HEK293 (cell line): ENCODE measurements at regions not wholly inside any gene's neighbourhood (a gene's known extent, or its start where the extent isn't known, plus 50 kb on each side); places are given as distances from the start of the nearest gene placed in this dataset.

ENCODE experiments used
- CTCF ChIA-PET: fragments of 350-600 bp; formaldehyde crosslinking; extraction: SDS; loops from one replicate; lab custom pipeline; 2021; ENCODE audit warnings: antibody characterized with exemption; lab: Yijun Ruan, JAX
- POLR2A ChIA-PET: fragments of 300-600 bp; formaldehyde crosslinking; extraction: SDS; loops from one replicate; lab custom pipeline; 2020; ENCODE audit warnings: antibody characterized with exemption, inconsistent platforms; lab: Yijun Ruan, JAX
- H3K27ac ChIP-seq: fragments of 200-500 bp; sonication (Bioruptor generic); 2 replicates; pipeline ENCODE4 v1.5.1; 2014; ENCODE audit warnings: low read depth, low read length, control low read depth, inconsistent platforms; ENCODE audit errors: extremely low read depth
- H3K36me3 ChIP-seq, 2 experiments: fragments of 200-500 bp in 1 of 2; sonication (Bioruptor generic) in 1 of 2; 1 replicate in 1 of 2; 2 replicates in 1 of 2; pipeline ENCODE4 v1.5.1; 2014 to 2017; ENCODE audit warnings: inconsistent platforms in 2 of 2, low read length in 2 of 2; ENCODE audit not compliant: control insufficient read depth in 2 of 2, insufficient read depth in 1 of 2
- H3K4me1 ChIP-seq: fragments of 200-500 bp; sonication (Bioruptor generic); 2 replicates; pipeline ENCODE4 v1.5.1; 2014; ENCODE audit warnings: mild to moderate bottlenecking, low read length, inconsistent platforms; ENCODE audit not compliant: control insufficient read depth, insufficient read depth
- H3K4me3 ChIP-seq: 2 replicates; pipeline ENCODE4 v1.5.1; 2011; ENCODE audit warnings: low read depth, mild to moderate bottlenecking, control low read depth, low read length, moderate library complexity
- H3K9me3 ChIP-seq: fragments of 200-500 bp; sonication (Bioruptor generic); 2 replicates; pipeline ENCODE4 v1.5.1; 2014; ENCODE audit warnings: low read depth, low read length, inconsistent platforms; ENCODE audit not compliant: control insufficient read depth, insufficient read depth
- TCF7L2 ChIP-seq: IDR thresholded peaks from 2 replicates; pipeline ENCODE4 v1.6.1; 2011; ENCODE audit warnings: low read depth, mild to moderate bottlenecking, inconsistent platforms, low read length, moderate library complexity, borderline replicate concordance
- ZFP41 ChIP-seq: fragments of 450-650 bp; formaldehyde crosslinking; IDR thresholded peaks from 2 replicates; pipeline ENCODE4 v1.5.1; 2016; ENCODE audit warnings: missing biosample characterization, missing genetic modification characterization, borderline replicate concordance
- ZNF221 ChIP-seq: fragments of 450-650 bp; formaldehyde crosslinking; IDR thresholded peaks from 2 replicates; pipeline ENCODE4 v1.5.1; 2017; ENCODE audit warnings: missing biosample characterization, missing genetic modification characterization, borderline replicate concordance
- ZNF274 ChIP-seq, 2 experiments: fragments of 200-500 bp in 1 of 2; fragments of 450-650 bp in 1 of 2; sonication (Bioruptor generic) in 1 of 2; formaldehyde crosslinking in 1 of 2; IDR thresholded peaks; 2 replicates each; pipeline versions ENCODE4 v1.5.1 to v1.6.1; 2014 to 2016; ENCODE audit warnings: borderline replicate concordance in 1 of 2, inconsistent platforms in 1 of 2, low read length in 1 of 2, missing biosample characterization in 1 of 2, missing genetic modification characterization in 1 of 2
- ZNF529 ChIP-seq: fragments of 450-650 bp; formaldehyde crosslinking; IDR thresholded peaks from 2 replicates; pipeline ENCODE4 v1.5.1; 2017; ENCODE audit warnings: missing genetic modification characterization, missing biosample characterization; ENCODE audit not compliant: insufficient replicate concordance
- ZNF548 ChIP-seq: fragments of 450-650 bp; formaldehyde crosslinking; IDR thresholded peaks from 2 replicates; pipeline ENCODE4 v1.5.1; 2016; ENCODE audit warnings: missing biosample characterization, missing genetic modification characterization
- ZNF707 ChIP-seq: fragments of 450-650 bp; formaldehyde crosslinking; IDR thresholded peaks from 2 replicates; pipeline ENCODE4 v1.5.1; 2016; ENCODE audit warnings: missing biosample characterization, missing genetic modification characterization
- TF ChIP-seq, protein P1 (sequence below): fragments of 450-650 bp; formaldehyde crosslinking; IDR thresholded peaks from 2 replicates; pipeline ENCODE4 v1.5.1; 2017; ENCODE audit warnings: missing biosample characterization, missing genetic modification characterization
- TF ChIP-seq, protein P2 (sequence below): fragments of 450-650 bp; formaldehyde crosslinking; IDR thresholded peaks from 2 replicates; pipeline ENCODE4 v1.5.1; 2016; ENCODE audit warnings: missing biosample characterization, missing genetic modification characterization, borderline replicate concordance

DNA sequence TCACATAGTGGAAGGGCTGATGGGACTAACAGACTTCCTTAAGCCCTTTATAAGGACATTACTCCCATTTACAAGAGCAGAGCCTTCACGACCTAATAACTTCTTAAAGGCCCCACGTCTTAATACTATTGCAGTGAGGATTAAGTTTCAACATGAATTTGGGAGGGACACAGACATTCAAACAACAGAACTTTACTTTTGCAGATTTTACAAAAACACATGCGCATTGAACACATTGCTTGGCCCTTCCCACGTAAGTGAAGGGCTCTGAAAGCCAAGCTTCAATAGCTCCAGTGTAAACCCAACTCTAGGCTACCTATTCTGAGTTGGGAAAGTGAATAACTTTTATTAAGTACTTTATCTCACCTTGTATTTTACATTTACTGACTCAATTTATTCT, 53.8 kb upstream of the DNAH5 start (continued):
- TF ChIP-seq, protein P1, sequence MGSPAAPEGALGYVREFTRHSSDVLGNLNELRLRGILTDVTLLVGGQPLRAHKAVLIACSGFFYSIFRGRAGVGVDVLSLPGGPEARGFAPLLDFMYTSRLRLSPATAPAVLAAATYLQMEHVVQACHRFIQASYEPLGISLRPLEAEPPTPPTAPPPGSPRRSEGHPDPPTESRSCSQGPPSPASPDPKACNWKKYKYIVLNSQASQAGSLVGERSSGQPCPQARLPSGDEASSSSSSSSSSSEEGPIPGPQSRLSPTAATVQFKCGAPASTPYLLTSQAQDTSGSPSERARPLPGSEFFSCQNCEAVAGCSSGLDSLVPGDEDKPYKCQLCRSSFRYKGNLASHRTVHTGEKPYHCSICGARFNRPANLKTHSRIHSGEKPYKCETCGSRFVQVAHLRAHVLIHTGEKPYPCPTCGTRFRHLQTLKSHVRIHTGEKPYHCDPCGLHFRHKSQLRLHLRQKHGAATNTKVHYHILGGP (tag by site-specific recombination), result no peak
- TF ChIP-seq TCF7L2, result no peak
- no peak for TF ChIP-seq ZFP41 (tag by site-specific recombination)
- no peak for TF ChIP-seq ZNF221 (tag by site-specific recombination)
- TF ChIP-seq, protein P2, sequence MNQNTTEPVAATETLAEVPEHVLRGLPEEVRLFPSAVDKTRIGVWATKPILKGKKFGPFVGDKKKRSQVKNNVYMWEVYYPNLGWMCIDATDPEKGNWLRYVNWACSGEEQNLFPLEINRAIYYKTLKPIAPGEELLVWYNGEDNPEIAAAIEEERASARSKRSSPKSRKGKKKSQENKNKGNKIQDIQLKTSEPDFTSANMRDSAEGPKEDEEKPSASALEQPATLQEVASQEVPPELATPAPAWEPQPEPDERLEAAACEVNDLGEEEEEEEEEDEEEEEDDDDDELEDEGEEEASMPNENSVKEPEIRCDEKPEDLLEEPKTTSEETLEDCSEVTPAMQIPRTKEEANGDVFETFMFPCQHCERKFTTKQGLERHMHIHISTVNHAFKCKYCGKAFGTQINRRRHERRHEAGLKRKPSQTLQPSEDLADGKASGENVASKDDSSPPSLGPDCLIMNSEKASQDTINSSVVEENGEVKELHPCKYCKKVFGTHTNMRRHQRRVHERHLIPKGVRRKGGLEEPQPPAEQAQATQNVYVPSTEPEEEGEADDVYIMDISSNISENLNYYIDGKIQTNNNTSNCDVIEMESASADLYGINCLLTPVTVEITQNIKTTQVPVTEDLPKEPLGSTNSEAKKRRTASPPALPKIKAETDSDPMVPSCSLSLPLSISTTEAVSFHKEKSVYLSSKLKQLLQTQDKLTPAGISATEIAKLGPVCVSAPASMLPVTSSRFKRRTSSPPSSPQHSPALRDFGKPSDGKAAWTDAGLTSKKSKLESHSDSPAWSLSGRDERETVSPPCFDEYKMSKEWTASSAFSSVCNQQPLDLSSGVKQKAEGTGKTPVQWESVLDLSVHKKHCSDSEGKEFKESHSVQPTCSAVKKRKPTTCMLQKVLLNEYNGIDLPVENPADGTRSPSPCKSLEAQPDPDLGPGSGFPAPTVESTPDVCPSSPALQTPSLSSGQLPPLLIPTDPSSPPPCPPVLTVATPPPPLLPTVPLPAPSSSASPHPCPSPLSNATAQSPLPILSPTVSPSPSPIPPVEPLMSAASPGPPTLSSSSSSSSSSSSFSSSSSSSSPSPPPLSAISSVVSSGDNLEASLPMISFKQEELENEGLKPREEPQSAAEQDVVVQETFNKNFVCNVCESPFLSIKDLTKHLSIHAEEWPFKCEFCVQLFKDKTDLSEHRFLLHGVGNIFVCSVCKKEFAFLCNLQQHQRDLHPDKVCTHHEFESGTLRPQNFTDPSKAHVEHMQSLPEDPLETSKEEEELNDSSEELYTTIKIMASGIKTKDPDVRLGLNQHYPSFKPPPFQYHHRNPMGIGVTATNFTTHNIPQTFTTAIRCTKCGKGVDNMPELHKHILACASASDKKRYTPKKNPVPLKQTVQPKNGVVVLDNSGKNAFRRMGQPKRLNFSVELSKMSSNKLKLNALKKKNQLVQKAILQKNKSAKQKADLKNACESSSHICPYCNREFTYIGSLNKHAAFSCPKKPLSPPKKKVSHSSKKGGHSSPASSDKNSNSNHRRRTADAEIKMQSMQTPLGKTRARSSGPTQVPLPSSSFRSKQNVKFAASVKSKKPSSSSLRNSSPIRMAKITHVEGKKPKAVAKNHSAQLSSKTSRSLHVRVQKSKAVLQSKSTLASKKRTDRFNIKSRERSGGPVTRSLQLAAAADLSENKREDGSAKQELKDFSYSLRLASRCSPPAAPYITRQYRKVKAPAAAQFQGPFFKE (tag by site-specific recombination), result no peak

GRCh38 chr5:13997514-13997913, 53.0 kb upstream of the DNAH5 start:
- Histone ChIP-seq H3K9me3 (peaks cover 2% of the 10 kb centered on the region; the same call in 1 of the 2 replicates), H3K36me3 (no peaks in the 10 kb centered on the region), H3K4me3 (no peak overlapping the region), H3K27ac (no peak overlapping the region), H3K4me1 (no peaks in the 10 kb centered on the region)
- TF ChIP-seq ZNF707 (tag by site-specific recombination) (peak; percentile 98), ZNF529 (tag by site-specific recombination) (no peak), ZNF548 (no peak)
- ChIA-PET CTCF (interaction anchor here (1.0 to 1.2 kb wide), 2 partner anchors 9 to 10 kb away, joined by 4 to 5 read pairs; no protein-coding TSS in a partner anchor), POLR2A (no interaction called here)

DNA sequence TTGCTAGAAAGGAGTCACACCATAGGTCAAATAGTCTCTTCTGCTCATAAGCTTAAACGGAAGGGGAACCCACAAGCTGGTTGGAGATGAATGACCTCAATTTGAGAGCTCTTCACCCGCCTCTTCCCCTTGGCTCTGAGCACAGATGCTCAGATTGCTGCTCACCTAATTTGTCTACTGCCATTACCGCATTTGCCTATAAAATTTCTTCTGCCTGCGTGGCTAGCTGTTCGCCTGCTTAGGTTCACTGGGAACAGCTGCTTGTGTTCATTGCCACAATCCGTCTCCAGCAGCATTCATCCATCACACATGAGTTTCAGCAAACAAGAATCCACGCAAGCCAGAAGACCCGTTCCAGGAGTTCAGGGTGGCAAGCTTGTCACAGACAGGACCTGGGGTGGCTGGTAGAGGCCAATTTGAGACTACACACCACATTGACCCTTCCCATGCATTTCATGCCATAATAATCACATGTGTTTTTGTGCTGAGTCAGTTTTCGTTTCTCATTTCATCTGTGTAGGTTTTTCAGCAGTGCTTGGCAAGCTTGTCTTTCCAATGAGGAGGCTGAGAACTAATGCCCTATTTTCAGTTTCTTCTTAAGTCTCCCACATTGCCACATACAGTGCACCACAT, 50.2 kb upstream of the DNAH5 start:
- no peak for TF ChIP-seq ZNF274 (IDR thresholded peaks at IDR 0.05; ENCODE audit: low read length)
- no peak for TF ChIP-seq ZNF274 (tag by site-specific recombination; IDR thresholded peaks at IDR 0.05; ENCODE audit: borderline replicate concordance)
- Histone ChIP-seq H3K4me1 (no peaks in the 10 kb centered on the region), H3K36me3 (no peaks in the 10 kb centered on the region), H3K9me3 (peaks cover 2% of the 10 kb centered on the region; the same call in 1 of the 2 replicates), H3K27ac (no peak overlapping the region), H3K4me3 (no peak overlapping the region)
- CTCF ChIA-PET, result interaction anchor here (0.7 to 1.6 kb wide), 3 partner anchors 9 to 275 kb away, joined by 4 to 6 read pairs (median 4); no protein-coding TSS in a partner anchor
- POLR2A ChIA-PET, result no interaction called here
